ENCODE measurements at regions not wholly inside any gene's neighbourhood (a gene's known extent, or its start where the extent isn't known, plus 50 kb on each side); places are given as distances from the start of the nearest gene placed in this dataset.
"Not testable (repeated sequence)": the region's sequence is repeated elsewhere in the genome, so short reads cannot be mapped to it uniquely, and the experiment has no call there.

DNA sequence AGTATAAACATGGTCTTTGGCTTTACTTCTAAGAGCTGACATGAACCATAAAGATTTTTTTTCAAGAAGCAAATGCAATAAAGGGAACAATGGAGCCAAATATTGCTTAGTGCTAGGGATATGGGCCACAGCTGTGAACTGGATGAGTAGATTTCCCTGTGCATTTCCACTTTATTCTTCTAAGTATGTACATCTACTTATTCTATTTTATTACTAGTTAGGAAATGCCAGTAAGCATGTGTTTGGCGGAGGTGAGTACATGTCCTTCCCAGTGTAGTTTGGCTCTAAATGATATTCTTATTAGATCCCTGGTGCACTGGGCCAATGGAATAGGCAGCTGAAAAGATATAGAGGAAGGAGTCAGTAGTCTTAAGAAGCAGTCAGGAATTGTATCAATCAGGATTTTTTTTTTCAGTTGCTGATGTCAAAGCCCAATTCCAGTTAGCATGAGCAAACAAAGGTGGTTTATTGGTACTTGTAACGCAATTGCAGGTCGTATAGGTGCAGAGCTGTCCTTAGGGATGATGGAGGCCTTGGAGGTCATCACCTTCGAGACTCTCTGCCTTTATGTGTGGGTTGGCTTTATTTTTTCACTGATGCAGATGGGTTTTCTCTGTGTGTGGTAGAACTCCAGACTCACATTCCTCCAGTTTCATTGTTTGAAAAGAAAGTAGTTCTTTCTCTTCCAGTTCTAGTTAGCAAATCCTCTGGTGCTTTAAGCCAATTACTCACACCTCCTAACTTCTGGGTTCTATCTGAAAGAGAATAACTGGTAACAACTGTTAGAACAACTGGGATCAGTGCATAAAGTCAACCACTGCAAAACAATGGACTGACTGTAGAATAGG is 139.0 kb upstream of the LRIG3 start:
- Histone ChIP-seq H3K36me3 (ENCODE audit: control insufficient read depth, insufficient read depth, low read length) (no peaks in the 10 kb centered on the region), H3K9me3 (ENCODE audit: control insufficient read depth, insufficient read depth, low read length) (no peaks in the 10 kb centered on the region), H3K27ac (ENCODE audit: low read depth, low read length) (no peak overlapping the region), H3K27me3 (ENCODE audit: control insufficient read depth, insufficient read depth, low read length) (no peaks in the 10 kb centered on the region), H3K4me1 (ENCODE audit: control insufficient read depth, insufficient read depth, low read length) (no peaks in the 10 kb centered on the region), H3K4me3 (ENCODE audit: low read depth, low read length) (no peak overlapping the region)
- DNase-seq (ENCODE audit: low read depth in 4 of 6, low spot score in 6 of 6), result peak in 1 of 6 donors; percentile 53
- WGBS (ENCODE audit: insufficient coverage), result 62% methylated on average over 3 of the region's 4 CpGs

DNA sequence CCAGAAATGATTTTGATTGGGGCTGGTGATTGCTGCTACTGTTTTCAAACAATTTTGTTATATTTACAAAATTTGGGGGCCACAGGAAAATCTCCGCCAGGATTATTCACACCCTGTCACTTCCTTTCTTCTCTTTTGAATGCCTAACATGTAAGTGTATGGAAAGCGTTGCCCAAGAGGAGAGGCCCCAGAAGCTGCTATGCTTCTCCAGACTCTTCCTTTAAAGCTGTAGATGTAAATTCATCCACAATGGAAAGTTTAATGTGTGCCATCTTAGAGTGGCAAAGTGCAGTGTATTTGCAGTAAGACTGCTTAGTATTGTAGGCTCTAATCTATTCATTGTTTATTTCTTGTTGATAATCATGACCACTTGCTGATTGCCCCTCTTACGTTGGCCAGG is 136.7 kb upstream of the LRIG3 start:
- WGBS (ENCODE audit: insufficient coverage), result 100% methylated on average over 1 of the region's 3 CpGs
- H3K4me3 ChIP-seq (ENCODE audit: low read depth, low read length), result no peak overlapping the region
- H3K27me3 ChIP-seq (ENCODE audit: control insufficient read depth, insufficient read depth, low read length), result no peaks in the 10 kb centered on the region
- no peak overlapping the region for H3K27ac ChIP-seq (ENCODE audit: low read depth, low read length)
- no peaks in the 10 kb centered on the region for H3K9me3 ChIP-seq (ENCODE audit: control insufficient read depth, insufficient read depth, low read length)
- no peaks in the 10 kb centered on the region for H3K4me1 ChIP-seq (ENCODE audit: control insufficient read depth, insufficient read depth, low read length)
- DNase-seq (ENCODE audit: low read depth in 4 of 6, low spot score in 6 of 6), result no peak
- H3K36me3 ChIP-seq (ENCODE audit: control insufficient read depth, insufficient read depth, low read length), result no peaks in the 10 kb centered on the region

DNA sequence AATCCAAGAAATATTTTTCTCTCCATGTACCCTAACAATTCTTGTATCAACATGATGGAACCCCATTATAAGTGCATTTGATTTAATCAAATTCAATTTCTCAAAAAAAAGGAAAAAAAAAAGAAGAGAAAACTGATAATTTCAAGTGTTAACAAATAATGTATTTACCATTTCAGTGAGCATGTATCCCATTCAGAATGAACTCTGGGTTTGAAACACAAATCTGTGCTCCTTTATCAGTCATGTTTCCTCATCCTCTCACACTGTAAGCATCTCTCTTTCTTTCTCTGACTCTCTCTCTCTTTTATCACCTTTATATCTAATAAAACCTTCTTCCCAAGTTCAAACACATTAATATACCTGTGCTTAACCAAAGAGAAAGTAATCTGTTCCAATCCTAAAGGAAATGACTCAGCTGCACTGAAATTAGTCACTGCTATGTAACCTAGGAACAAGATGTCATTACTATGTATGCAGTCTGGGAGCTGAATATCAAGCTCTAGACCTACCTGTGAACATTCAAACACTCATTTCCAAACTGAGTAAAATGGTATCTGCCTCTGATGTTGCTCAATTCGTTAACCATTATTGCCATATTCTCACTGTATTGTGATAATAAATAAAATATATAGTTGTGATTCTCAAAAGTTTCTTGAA is 135.0 kb upstream of the LRIG3 start:
- H3K4me1 ChIP-seq (ENCODE audit: control insufficient read depth, insufficient read depth, low read length), result no peaks in the 10 kb centered on the region
- no peak for DNase-seq (ENCODE audit: low read depth in 4 of 6, low spot score in 6 of 6)
- no CpG with 5 or more reads among the region's 1 CpG for WGBS (ENCODE audit: insufficient coverage)
- H3K36me3 ChIP-seq (ENCODE audit: control insufficient read depth, insufficient read depth, low read length), result no peaks in the 10 kb centered on the region
- H3K27me3 ChIP-seq (ENCODE audit: control insufficient read depth, insufficient read depth, low read length), result no peaks in the 10 kb centered on the region
- no peak overlapping the region for H3K27ac ChIP-seq (ENCODE audit: low read depth, low read length)
- H3K4me3 ChIP-seq (ENCODE audit: low read depth, low read length), result no peak overlapping the region
- H3K9me3 ChIP-seq (ENCODE audit: control insufficient read depth, insufficient read depth, low read length), result no peaks in the 10 kb centered on the region

DNA sequence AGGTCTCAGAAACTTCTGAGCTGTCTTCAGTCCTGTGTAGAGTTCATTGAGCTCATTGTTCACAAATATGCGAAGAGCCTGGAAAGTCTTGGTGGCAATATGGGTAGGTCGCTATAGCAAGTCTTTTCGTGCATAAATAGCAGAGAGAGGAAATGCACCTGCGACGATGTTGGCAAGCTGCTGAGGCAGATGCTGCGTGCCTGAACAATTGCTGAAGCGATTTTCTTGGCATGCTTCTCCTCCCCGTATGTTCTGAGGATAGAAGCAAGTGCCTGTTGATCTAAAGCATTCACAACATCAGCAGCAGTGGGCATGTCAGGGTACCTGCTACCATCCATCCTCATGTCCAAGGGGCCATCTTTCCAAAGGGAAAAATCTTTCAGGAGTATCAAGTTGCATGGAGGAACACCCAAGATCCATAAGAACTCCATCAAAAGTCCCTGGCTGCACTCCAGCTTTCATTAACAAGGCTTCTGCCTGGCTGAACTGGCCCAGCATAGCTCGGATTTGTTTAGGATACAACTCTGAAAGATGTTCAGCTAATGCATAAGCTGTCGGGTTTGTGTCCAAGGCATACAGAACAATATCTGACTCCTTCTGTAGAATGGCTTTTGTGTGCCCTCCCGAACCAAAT is 133.1 kb upstream of the LRIG3 start:
- not testable (repeated sequence) for H3K27ac ChIP-seq (ENCODE audit: low read depth, low read length); H3K9me3 ChIP-seq (ENCODE audit: control insufficient read depth, insufficient read depth, low read length); H3K36me3 ChIP-seq (ENCODE audit: control insufficient read depth, insufficient read depth, low read length); H3K4me3 ChIP-seq (ENCODE audit: low read depth, low read length); H3K27me3 ChIP-seq (ENCODE audit: control insufficient read depth, insufficient read depth, low read length); H3K4me1 ChIP-seq (ENCODE audit: control insufficient read depth, insufficient read depth, low read length)
- DNase-seq (ENCODE audit: low read depth in 4 of 6, low spot score in 6 of 6), result peak in 1 of 6 donors; percentile 57
- 60% methylated on average over 10 of the region's 11 CpGs for WGBS (ENCODE audit: insufficient coverage)

DNA sequence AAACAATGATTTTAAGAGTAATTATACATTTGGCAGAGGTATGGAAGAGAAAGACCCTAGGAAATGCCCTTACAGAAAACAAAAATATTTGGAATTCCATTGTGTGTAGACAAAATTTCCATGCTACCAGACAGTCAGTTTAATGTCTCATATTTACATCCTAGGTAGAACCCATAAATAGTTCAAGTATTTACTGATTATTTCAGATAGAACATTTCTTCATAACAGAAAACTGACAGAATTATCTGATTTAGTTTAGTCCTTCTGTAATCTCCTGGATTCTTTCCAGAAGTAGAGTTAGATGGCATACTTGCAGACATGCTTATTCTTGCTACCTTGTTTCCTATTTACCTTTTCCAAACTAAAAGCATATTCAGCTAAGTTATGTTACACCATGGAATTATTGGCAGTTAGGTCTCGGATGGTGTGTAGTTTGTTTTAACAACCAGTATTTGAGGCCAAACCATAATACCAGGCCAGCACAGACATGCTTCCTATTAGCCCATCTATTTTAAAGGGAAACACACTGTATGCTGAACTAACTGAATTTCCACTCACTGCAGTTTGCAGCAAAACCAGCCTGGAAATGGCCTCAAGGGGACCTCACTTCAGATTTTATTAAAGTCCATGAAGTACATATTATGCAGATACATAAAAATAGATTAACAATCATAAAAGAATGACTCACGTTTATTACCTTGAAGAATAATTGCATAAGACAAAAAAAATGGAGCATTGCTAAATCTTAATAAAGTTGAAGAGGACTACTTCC is 126.6 kb upstream of the LRIG3 start:
- DNase-seq (ENCODE audit: low read depth in 4 of 6, low spot score in 6 of 6), result peak in 1 of 6 donors; percentile 73
- H3K9me3 ChIP-seq (ENCODE audit: control insufficient read depth, insufficient read depth, low read length), result no peaks in the 10 kb centered on the region
- H3K36me3 ChIP-seq (ENCODE audit: control insufficient read depth, insufficient read depth, low read length), result no peaks in the 10 kb centered on the region
- H3K4me1 ChIP-seq (ENCODE audit: control insufficient read depth, insufficient read depth, low read length), result no peaks in the 10 kb centered on the region
- WGBS (ENCODE audit: insufficient coverage), result no CpG with 5 or more reads among the region's 2 CpGs
- no peak overlapping the region for H3K27ac ChIP-seq (ENCODE audit: low read depth, low read length)
- no peaks in the 10 kb centered on the region for H3K27me3 ChIP-seq (ENCODE audit: control insufficient read depth, insufficient read depth, low read length)
- no peak overlapping the region for H3K4me3 ChIP-seq (ENCODE audit: low read depth, low read length)

DNA sequence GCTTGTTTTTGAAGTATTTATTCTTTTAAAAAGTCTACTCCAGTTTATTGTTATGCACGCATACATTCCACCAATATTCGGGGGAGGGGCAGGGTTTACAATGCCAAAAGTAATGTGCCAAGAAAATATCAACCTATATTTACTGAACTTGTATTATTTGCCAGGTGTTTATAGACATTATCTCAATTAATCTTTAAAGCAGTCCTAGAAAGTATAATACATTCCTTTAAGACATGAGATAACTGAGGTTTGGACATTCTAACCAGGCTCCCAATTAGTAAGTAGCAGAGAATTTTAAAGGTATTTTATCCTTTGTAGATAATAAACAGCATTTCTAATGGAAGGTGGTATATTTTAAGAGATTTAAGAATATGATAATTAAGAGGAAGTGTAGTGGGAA is 124.5 kb upstream of the LRIG3 start:
- no CpG with 5 or more reads among the region's 2 CpGs for WGBS (ENCODE audit: insufficient coverage)
- H3K27me3 ChIP-seq (ENCODE audit: control insufficient read depth, insufficient read depth, low read length), result no peaks in the 10 kb centered on the region

DNA sequence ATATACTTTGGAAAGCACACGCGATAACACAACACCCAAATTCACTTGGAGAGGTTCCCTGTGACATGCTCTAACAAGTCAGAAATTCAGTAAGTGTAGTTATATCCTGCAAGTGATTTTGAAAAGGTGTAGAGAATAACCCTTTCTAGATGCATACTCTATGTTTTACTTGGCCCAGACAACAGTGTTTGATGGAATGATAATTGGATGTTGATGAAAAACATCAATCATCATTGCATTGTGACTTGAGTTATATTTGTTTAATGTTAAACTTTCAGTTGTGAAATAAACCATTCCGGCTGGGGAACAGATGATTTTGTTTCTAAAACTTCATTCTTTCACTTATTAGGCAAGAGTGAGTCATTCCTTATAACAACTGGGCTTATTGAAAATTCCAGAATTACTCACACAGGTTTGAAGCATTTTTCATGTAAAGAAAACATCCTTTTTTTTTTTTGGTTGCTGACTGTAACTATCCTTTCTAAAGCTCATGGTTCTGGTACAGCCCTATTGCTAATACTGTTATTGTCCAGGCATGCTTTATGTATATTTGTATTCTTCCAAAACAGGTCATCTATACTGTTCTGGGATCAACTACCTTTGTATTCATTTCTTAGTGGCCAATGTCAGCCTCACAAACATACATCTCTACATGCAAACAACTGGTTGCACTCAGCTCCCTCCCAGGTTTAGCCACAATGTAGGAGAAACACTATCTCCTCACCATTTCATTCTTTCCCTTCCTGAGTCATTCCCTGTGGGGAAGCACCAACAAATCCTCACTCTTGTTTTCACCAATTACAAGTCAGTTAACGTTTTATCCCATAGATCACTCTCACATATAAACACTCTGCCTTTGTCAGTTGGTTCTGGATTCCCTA is 121.2 kb upstream of the LRIG3 start:
- Histone ChIP-seq H3K36me3 (ENCODE audit: control insufficient read depth, insufficient read depth, low read length) (no peaks in the 10 kb centered on the region), H3K27ac (ENCODE audit: low read depth, low read length) (no peak overlapping the region), H3K9me3 (ENCODE audit: control insufficient read depth, insufficient read depth, low read length) (no peaks in the 10 kb centered on the region), H3K4me3 (ENCODE audit: low read depth, low read length) (no peak overlapping the region), H3K4me1 (ENCODE audit: control insufficient read depth, insufficient read depth, low read length) (no peaks in the 10 kb centered on the region), H3K27me3 (ENCODE audit: control insufficient read depth, insufficient read depth, low read length) (no peaks in the 10 kb centered on the region)
- DNase-seq (ENCODE audit: low read depth in 4 of 6, low spot score in 6 of 6), result no peak
- 6% methylated on average over 1 of the region's 4 CpGs for WGBS (ENCODE audit: insufficient coverage)

More for the DNA sequence above, 124.5 kb upstream of the LRIG3 start:
- Histone ChIP-seq H3K4me3 (ENCODE audit: low read depth, low read length) (no peak overlapping the region), H3K4me1 (ENCODE audit: control insufficient read depth, insufficient read depth, low read length) (no peaks in the 10 kb centered on the region), H3K36me3 (ENCODE audit: control insufficient read depth, insufficient read depth, low read length) (no peaks in the 10 kb centered on the region), H3K27ac (ENCODE audit: low read depth, low read length) (no peak overlapping the region), H3K9me3 (ENCODE audit: control insufficient read depth, insufficient read depth, low read length) (no peaks in the 10 kb centered on the region)
- no peak for DNase-seq (ENCODE audit: low read depth in 4 of 6, low spot score in 6 of 6)

DNA sequence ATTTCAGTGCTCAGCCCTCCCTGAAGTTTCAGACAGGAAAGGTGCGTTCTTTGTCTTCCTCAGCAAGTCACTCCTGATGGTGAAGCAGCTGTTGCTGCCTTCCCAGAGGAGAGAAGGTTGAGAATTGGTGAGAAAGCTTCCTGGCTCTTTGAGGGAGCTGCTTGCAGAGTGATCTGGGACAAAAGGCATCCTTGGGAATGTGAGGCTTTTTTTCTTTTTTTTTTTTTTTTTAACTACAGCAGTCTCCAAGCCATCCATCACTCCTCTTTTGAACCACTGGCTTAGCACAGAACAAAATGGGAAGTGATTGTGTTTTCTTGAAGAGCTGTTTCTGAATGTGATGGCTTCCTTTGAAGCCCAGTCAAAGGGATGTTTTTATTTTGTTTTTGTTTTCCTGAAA is 120.4 kb upstream of the LRIG3 start:
- Histone ChIP-seq H3K36me3 (ENCODE audit: control insufficient read depth, insufficient read depth, low read length) (no peaks in the 10 kb centered on the region), H3K27ac (ENCODE audit: low read depth, low read length) (no peak overlapping the region), H3K27me3 (ENCODE audit: control insufficient read depth, insufficient read depth, low read length) (no peaks in the 10 kb centered on the region), H3K9me3 (ENCODE audit: control insufficient read depth, insufficient read depth, low read length) (no peaks in the 10 kb centered on the region), H3K4me1 (ENCODE audit: control insufficient read depth, insufficient read depth, low read length) (no peaks in the 10 kb centered on the region), H3K4me3 (ENCODE audit: low read depth, low read length) (no peak overlapping the region)
- peak in 3 of 6 donors; percentile 9 to 60 (median 45) for DNase-seq (ENCODE audit: low read depth in 4 of 6, low spot score in 6 of 6)
- 0% methylated on average over 1 of the region's 1 CpG for WGBS (ENCODE audit: insufficient coverage)

DNA sequence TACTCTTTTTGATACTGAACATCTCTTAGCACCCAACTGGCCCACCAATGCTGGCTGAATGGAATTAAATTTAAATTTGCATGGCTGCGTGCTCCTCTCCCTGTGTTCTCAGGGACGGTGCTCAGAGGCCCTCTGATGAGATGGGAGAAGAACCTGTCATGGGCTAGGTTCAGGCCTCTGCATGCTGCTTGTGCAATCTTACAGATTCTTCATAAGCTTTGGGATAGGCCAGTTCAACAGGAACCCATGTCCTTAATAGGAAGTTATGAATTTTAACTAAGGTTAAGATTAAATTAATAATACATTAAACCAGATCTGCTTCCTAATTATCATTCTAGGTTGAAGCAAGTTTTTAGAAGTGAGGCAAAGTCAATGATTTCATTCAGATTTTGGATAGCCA is 119.7 kb upstream of the LRIG3 start:
- no peak for DNase-seq (ENCODE audit: low read depth in 4 of 6, low spot score in 6 of 6)
- no CpG with 5 or more reads among the region's 2 CpGs for WGBS (ENCODE audit: insufficient coverage)
- H3K36me3 ChIP-seq (ENCODE audit: control insufficient read depth, insufficient read depth, low read length), result no peaks in the 10 kb centered on the region
- no peak overlapping the region for H3K27ac ChIP-seq (ENCODE audit: low read depth, low read length)
- H3K4me3 ChIP-seq (ENCODE audit: low read depth, low read length), result no peak overlapping the region
- no peaks in the 10 kb centered on the region for H3K4me1 ChIP-seq (ENCODE audit: control insufficient read depth, insufficient read depth, low read length)
- no peaks in the 10 kb centered on the region for H3K9me3 ChIP-seq (ENCODE audit: control insufficient read depth, insufficient read depth, low read length)
- no peaks in the 10 kb centered on the region for H3K27me3 ChIP-seq (ENCODE audit: control insufficient read depth, insufficient read depth, low read length)

All from spinal cord (tissue), 9 donors.